Keratinocyte (primary cell): ENCODE measurements at regions not wholly inside any gene's neighbourhood (a gene's known extent, or its start where the extent isn't known, plus 50 kb on each side); places are given as distances from the start of the nearest gene placed in this dataset.

Experiments
- DNase-seq: peaks from one replicate; pipeline ENCODE4 v3.0.0-alpha.2; 2011; ENCODE audit warnings: low read depth, missing footprints, low spot score
- FAIRE-seq: peaks from 2 replicates; lab custom pipeline; 2011; peaks lifted over from hg19 to GRCh38; lab: Jason Lieb, UNC
- H2AFZ ChIP-seq: 2 replicates; pipeline ENCODE4 v1.6.0; 2012; ENCODE audit warnings: low read length, control low read depth, inconsistent platforms; ENCODE audit not compliant: control insufficient read depth
- H3K27ac ChIP-seq: 2 replicates; pipeline ENCODE4 v1.5.1; 2011; ENCODE audit warnings: low read length; ENCODE audit not compliant: control insufficient read depth, insufficient read depth
- H3K27me3 ChIP-seq: 3 replicates; pipeline ENCODE4 v1.6.0; 2011; ENCODE audit warnings: low read length; ENCODE audit not compliant: control insufficient read depth, insufficient read depth; ENCODE audit errors: extremely low read depth
- H3K36me3 ChIP-seq, 2 experiments: 2 replicates in 1 of 2; 3 replicates in 1 of 2; pipeline ENCODE4 v1.5.1; 2011; ENCODE audit warnings: low read length in 2 of 2, mild to moderate bottlenecking in 1 of 2; ENCODE audit not compliant: control insufficient read depth in 2 of 2, insufficient read depth in 2 of 2; ENCODE audit errors: extremely low read depth in 1 of 2
- H3K4me1 ChIP-seq: 3 replicates; pipeline ENCODE4 v1.5.1; 2011; ENCODE audit warnings: low read length; ENCODE audit not compliant: control insufficient read depth, insufficient read depth; ENCODE audit errors: extremely low read depth
- H3K4me2 ChIP-seq: 3 replicates; pipeline ENCODE4 v1.6.0; 2011; ENCODE audit warnings: low read depth, low read length; ENCODE audit not compliant: control insufficient read depth, insufficient read depth; ENCODE audit errors: extremely low read depth
- H3K4me3 ChIP-seq, 3 experiments: fragments of 200-600 bp in 1 of 3; sonication (generic) in 1 of 3; 2 replicates in 2 of 3; 3 replicates in 1 of 3; pipeline ENCODE4 v1.5.1; 2011 to 2016; ENCODE audit warnings: low read length in 3 of 3, mild to moderate bottlenecking in 3 of 3, control low read depth in 2 of 3, inconsistent platforms in 1 of 3, low read depth in 1 of 3, mixed read lengths in 1 of 3, mixed run types in 1 of 3, moderate library complexity in 1 of 3; ENCODE audit not compliant: control insufficient read depth in 2 of 3, insufficient read depth in 2 of 3; ENCODE audit errors: extremely low read depth in 1 of 3
- H3K79me2 ChIP-seq: 2 replicates; pipeline ENCODE4 v1.6.0; 2012; ENCODE audit warnings: low read length; ENCODE audit not compliant: control insufficient read depth, insufficient read depth
- H3K9ac ChIP-seq: 3 replicates; pipeline ENCODE4 v1.6.0; 2011; ENCODE audit warnings: low read length; ENCODE audit not compliant: control insufficient read depth, insufficient read depth; ENCODE audit errors: extremely low read depth
- H3K9me1 ChIP-seq: 3 replicates; pipeline ENCODE4 v1.6.0; 2011; ENCODE audit warnings: low read length; ENCODE audit not compliant: control insufficient read depth, insufficient read depth; ENCODE audit errors: extremely low read depth
- H3K9me3 ChIP-seq: 2 replicates; pipeline ENCODE4 v1.5.1; 2012; ENCODE audit warnings: low read depth, low read length; ENCODE audit not compliant: control insufficient read depth
- H4K20me1 ChIP-seq: 3 replicates; pipeline ENCODE4 v1.6.0; 2011; ENCODE audit warnings: low read length; ENCODE audit not compliant: control insufficient read depth, insufficient read depth; ENCODE audit errors: extremely low read depth
- CTCF ChIP-seq, 3 experiments: IDR thresholded peaks in 1 of 3; conservative IDR thresholded peaks in 1 of 3; optimal IDR thresholded peaks in 1 of 3; 2 replicates in 2 of 3; 3 replicates in 1 of 3; pipeline versions ENCODE3 to v1.5.1; 2011; ENCODE audit warnings: low read length in 3 of 3, mild to moderate bottlenecking in 3 of 3, moderate library complexity in 2 of 3, control low read depth in 1 of 3, inconsistent platforms in 1 of 3; ENCODE audit not compliant: insufficient read depth in 2 of 3; ENCODE audit errors: extremely low read depth in 1 of 3
- EZH2 ChIP-seq: IDR thresholded peaks from one replicate; pipeline ENCODE4 v1.6.1; 2012; ENCODE audit warnings: inconsistent platforms, mild to moderate bottlenecking, low read length, moderate library complexity
- dilution Hi-C: fragments of 300-500 bp; cut with MboI; formaldehyde crosslinking; loops from one replicate; pipeline ENCODE4 v1.7.0; 2020; ENCODE audit warnings: low sequenced_read_pairs; ENCODE audit not compliant: extremely low pct_ligation_motif_present

DNA sequence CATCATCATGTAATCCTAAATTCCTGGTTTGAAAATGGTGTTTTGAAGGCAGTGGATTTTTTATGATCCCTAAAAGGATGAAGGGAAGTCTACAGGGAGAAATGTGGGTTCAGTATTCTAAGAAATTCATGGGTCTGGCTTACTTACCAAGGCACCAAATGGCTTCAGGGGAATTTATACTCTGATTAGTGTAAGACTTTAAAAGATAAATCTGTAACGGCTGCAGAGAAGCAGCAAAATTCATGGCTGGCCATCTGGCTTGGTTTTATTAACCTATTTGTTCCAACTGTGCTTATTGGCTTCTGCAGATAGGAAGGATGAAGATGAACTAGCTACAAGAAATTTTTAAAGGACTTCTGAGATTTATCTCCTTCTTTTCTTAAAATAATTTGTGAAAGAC, 222.8 kb downstream of the TENT4A start:
- no peak for FAIRE-seq
- no peak overlapping the region for H3K4me3 ChIP-seq
- H3K4me1 ChIP-seq: no peaks in the 10 kb centered on the region
- H3K27ac ChIP-seq: no peak overlapping the region
- no peaks in the 10 kb centered on the region for H3K9me1 ChIP-seq
- no peaks in the 10 kb centered on the region for H3K27me3 ChIP-seq
- dilution Hi-C loops: no loop called here
- no peaks in the 10 kb centered on the region for H4K20me1 ChIP-seq
- H3K79me2 ChIP-seq: no peaks in the 10 kb centered on the region
- DNase-seq: no peak
- H2AFZ ChIP-seq: no peak overlapping the region
- H3K4me2 ChIP-seq: no peak overlapping the region
- TF ChIP-seq CTCF (optimal IDR thresholded peaks at IDR 0.05 in 1 of 3, IDR thresholded peaks at IDR 0.05 in 1 of 3, conservative IDR thresholded peaks at IDR 0.05 in 1 of 3; ENCODE audit: extremely low read depth in 1 of 3, insufficient read depth in 2 of 3, low read length in 3 of 3) (no peak), EZH2 (no peak)
- H3K9me3 ChIP-seq: no peaks in the 10 kb centered on the region
- H3K36me3 ChIP-seq: no peaks in the 10 kb centered on the region
- no peak overlapping the region for H3K9ac ChIP-seq

DNA sequence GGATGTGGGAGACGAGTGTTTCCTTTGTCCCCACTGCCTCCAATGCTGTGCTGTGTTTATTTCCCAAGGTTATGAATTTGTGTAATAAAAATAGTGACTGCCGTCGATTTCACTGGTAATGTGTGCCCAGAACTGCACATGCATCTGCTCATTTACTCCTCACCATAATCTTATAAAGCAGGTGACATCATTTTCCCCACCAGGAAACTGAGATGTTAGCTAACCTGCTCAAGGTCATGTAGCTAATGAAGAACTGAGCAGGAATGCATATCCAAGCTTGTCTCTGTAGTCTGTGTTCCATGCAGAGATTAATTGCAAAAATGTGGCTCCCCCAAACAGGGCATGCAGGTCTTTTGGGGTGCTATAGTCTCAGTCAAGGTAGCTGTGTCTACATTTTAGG, 224.4 kb downstream of the TENT4A start:
- H3K27me3 ChIP-seq: no peaks in the 10 kb centered on the region
- H3K4me2 ChIP-seq: no peak overlapping the region
- no peaks in the 10 kb centered on the region for H3K4me1 ChIP-seq
- TF ChIP-seq CTCF (optimal IDR thresholded peaks at IDR 0.05 in 1 of 3, IDR thresholded peaks at IDR 0.05 in 1 of 3, conservative IDR thresholded peaks at IDR 0.05 in 1 of 3; ENCODE audit: extremely low read depth in 1 of 3, insufficient read depth in 2 of 3, low read length in 3 of 3): no peak
- TF ChIP-seq EZH2: no peak
- no peaks in the 10 kb centered on the region for H3K79me2 ChIP-seq
- dilution Hi-C loops: no loop called here
- FAIRE-seq (no peak), DNase-seq (no peak)
- no peak overlapping the region for H3K4me3 ChIP-seq
- no peaks in the 10 kb centered on the region for H3K9me3 ChIP-seq
- no peak overlapping the region for H2AFZ ChIP-seq
- no peaks in the 10 kb centered on the region for H3K36me3 ChIP-seq
- no peaks in the 10 kb centered on the region for H4K20me1 ChIP-seq
- no peak overlapping the region for H3K27ac ChIP-seq
- H3K9ac ChIP-seq: no peak overlapping the region
- H3K9me1 ChIP-seq: no peaks in the 10 kb centered on the region
